ENCODE measurements at regions not wholly inside any gene's neighbourhood (a gene's known extent, or its start where the extent isn't known, plus 50 kb on each side); places are given as distances from the start of the nearest gene placed in this dataset.

- DNase-seq = no peak
Observed at GRCh38 chr18:44467718-44468117, 213.0 kb upstream of the SETBP1 start.

DNA sequence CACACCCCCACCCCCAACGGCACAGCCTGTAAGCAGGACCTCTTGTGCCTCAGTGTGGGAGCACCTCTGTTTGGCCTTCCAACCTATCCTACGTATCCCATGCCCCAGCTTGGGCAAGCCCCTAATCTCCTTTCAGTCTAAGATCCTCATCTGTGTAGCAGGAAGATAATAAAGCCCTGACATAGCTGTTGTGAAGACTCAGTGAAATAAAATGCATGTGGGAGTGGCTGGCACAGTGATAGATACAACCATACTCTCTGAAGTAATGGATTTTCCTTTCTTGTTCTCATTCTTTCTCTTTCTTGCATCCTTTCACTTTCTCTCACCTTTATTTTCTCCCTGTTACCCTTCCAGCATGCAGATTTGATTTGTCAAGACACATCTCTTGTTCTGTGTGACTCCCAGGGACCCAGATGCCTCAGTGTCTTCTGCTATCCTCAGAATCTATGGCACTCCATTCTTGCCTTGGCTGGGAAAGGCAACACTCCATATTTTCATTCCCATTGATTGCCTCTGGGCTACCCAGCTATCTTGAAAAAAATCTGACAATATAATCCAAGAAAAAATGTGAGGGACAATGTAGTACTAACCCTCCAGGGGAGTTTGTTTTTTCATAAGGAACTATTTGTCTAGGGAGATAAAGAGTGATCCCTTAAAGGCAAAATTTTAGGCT is 207.2 kb upstream of the SETBP1 start:
- no peak for DNase-seq

GRCh38 chr18:44474067-44474411 is 206.6 kb upstream of the SETBP1 start:
- no peak for DNase-seq

- no peak for DNase-seq
Observed at GRCh38 chr18:44474591-44474990, 206.1 kb upstream of the SETBP1 start.

DNA sequence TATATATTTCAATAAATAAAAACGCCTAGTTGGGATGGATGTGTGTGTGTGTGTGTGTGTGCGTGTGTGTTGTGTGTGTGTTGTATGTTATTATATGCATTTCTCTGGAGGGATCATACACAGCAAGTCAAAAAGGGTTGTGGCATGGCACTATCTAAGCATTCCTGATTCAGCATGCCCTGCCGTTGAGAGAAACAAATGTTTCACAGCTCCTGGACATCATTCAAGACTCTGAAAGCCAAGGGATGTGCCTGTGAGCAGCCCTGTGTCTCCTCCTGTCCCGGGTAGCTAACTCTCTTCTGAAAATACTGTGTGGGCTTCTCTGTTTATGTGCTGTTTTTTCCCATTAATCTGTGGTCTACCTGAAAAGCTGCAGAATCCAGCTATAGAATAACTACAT is 197.9 kb upstream of the SETBP1 start:
- DNase-seq = no peak

GRCh38 chr18:44495151-44495550 is 185.5 kb upstream of the SETBP1 start:
- no peak for DNase-seq

- DNase-seq = no peak
Observed at GRCh38 chr18:44497311-44497710, 183.4 kb upstream of the SETBP1 start.

DNA sequence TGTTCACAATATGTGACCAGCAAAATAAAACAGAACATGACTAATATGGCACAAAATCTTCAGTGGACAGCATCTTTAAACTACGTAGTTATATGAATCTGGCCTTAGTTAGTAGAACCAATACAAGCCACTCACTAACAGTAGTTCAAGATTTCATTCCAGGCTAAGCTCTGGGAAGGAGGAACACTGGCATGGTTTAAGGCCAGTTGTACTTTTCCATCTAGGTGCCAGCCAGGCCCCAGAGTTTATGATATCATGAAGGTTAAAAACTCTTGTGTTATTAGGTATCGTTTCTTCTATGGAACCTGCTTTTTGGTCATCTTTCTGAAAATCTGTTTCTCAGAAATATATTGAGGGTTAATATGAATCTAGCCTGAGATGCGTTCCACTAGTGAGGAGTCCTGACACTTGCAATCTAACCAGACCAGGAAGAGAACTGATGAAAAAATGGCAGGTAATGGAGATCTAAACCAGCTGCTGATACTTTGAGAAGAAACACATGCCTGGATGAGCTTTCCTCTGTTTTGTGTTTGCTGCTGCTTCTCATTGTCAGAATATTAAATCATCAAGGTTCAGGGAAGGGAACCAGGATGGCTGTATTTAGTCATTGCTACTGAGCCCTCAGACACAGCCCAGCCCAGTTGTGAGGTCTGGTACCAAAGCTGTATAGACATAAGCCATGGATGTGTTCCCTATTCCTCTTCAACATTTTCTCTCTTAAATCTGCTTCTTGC is 182.8 kb upstream of the SETBP1 start:
- no peak for DNase-seq

- no peak for DNase-seq
Observed at GRCh38 chr18:44500808-44501610, 179.7 kb upstream of the SETBP1 start.

- no peak for DNase-seq
Observed at GRCh38 chr18:44502221-44502620, 178.5 kb upstream of the SETBP1 start.

GRCh38 chr18:44502790-44503189 is 177.9 kb upstream of the SETBP1 start:
- DNase-seq = no peak

DNA sequence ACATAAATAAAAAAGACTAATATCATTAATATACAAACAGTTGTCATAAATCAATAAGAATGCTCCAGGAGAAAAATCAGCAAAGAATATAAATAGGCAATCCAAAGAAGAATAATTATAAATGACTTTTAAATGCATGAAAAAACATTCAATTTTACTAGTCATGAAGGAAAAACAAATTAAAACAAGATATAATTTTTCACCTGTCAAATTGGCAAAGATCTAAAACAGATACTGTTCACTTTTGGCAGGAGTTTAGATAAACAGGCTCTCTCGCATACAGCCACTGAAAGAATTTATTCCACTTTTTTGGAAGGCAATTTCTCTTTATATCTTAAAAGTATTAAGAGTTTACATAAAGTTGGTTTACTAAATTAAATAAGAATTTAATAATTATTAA is 176.8 kb upstream of the SETBP1 start:
- no peak for DNase-seq

GRCh38 chr18:44507729-44508325 is 172.9 kb upstream of the SETBP1 start:
- DNase-seq = peak; percentile 48 to 76

- DNase-seq = no peak
Observed at GRCh38 chr18:44508474-44508873, 172.2 kb upstream of the SETBP1 start.

- no peak for DNase-seq
Observed at GRCh38 chr18:44509048-44509447, 171.6 kb upstream of the SETBP1 start.

GRCh38 chr18:44510390-44510789 is 170.3 kb upstream of the SETBP1 start:
- no peak for DNase-seq

DNA sequence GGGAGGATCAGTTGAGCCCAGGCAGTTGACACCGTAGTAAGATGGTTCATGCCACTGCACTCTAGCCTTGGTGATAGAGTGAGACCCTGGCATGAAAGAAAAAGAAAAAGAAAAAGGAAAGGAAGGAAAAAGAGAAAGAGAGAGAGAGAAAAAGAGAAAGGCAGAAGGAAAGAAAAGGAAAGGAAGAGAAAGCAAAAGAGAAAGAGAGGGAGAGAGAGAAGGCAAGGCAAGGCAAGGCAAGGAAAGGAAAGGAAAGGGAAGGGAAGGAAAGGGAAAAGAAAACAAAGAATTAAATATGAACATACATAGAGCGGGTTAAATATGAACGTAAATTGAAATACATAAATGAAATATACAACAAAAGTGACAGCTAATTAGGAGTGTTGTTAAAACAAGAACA is 167.5 kb upstream of the SETBP1 start:
- no peak for DNase-seq

GRCh38 chr18:44514106-44514505 is 166.6 kb upstream of the SETBP1 start:
- no peak for DNase-seq

- DNase-seq = no peak
Observed at GRCh38 chr18:44514766-44515165, 165.9 kb upstream of the SETBP1 start.

DNA sequence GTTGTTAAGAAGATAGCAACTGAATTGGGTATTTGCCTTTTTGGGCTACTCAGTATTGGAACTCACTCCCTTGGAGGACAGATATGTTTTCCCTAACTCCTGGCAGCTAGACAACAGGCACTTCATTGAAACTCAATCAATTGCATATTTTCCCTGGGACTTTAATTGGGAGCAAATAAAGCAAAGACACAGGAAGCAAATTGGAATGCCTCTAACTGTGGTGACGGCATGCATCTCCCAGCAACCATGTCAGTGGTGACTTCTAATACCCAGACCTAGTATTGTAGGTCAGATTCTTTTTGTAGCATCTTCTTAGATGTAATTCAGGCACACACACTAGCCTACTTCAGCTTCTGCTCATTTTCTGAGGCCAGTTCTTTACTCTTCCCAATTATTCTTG is 164.2 kb upstream of the SETBP1 start:
- no peak for DNase-seq

GRCh38 chr18:44517136-44517535 is 163.6 kb upstream of the SETBP1 start:
- DNase-seq = no peak

- DNase-seq = no peak
Observed at GRCh38 chr18:44518091-44518615, 162.5 kb upstream of the SETBP1 start.

DNA sequence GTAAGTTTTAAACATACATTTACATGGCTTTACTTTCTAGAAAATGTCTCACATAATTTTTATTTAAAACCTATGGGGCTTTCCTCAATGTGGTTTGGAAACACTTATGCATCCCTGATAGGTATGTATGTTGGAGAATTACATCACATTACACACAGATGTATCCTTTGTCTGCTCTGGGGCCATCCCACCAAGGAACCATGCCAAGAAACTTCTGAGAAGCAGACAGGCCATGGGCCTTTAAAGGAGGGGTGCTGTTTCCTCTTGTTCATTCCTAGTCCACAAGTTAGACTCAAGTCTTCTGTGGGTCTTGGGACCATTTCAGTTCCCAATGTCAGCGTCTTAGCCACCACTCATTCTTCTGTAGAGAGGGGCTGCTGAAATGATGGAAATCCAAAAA is 162.0 kb upstream of the SETBP1 start:
- DNase-seq = no peak

Data from CD4-positive, alpha-beta T cell treated with Interferon alpha-2 for 1 hour (primary cell).